ENCODE measurements at regions not wholly inside any gene's neighbourhood (a gene's known extent, or its start where the extent isn't known, plus 50 kb on each side); places are given as distances from the start of the nearest gene placed in this dataset.

GRCh38 chr1:80646053-80646452 lies 1154.7 kb upstream of the ADGRL2 start:
- H3K9me3 ChIP-seq (ENCODE audit: control insufficient read depth, low read length), result no peaks in the 10 kb centered on the region
- no peaks in the 10 kb centered on the region for H3K9me3 Mint-ChIP-seq
- no peaks in the 10 kb centered on the region for H3K36me3 Mint-ChIP-seq (ENCODE audit: low read depth)
- no peak for TF ChIP-seq CTCF (conservative IDR thresholded peaks at IDR 0.05)
- no peaks in the 10 kb centered on the region for H3K27me3 Mint-ChIP-seq (ENCODE audit: insufficient read depth)
- WGBS, 2 experiments (ENCODE audit: insufficient coverage in 1 of 2, insufficient read length in 1 of 2), result 69 to 100% methylated on average over 1 to 2 of the region's 2 CpGs
- no peak overlapping the region for H3K4me3 ChIP-seq (ENCODE audit: low read length)
- H3K4me3 Mint-ChIP-seq, result no peak overlapping the region
- no peaks in the 10 kb centered on the region for H3K4me1 ChIP-seq (ENCODE audit: control insufficient read depth, insufficient read depth, low read length)
- no peak for DNase-seq
- H3K27ac ChIP-seq (ENCODE audit: low read depth, low read length), result no peak overlapping the region
- no peaks in the 10 kb centered on the region for H3K4me1 Mint-ChIP-seq
- no peak overlapping the region for H3K27ac Mint-ChIP-seq
- H3K36me3 ChIP-seq (ENCODE audit: control insufficient read depth, insufficient read depth, low read length), result no peaks in the 10 kb centered on the region
- H3K27me3 ChIP-seq (ENCODE audit: control insufficient read depth, insufficient read depth, low read length, poor library complexity, severe bottlenecking), result no peaks in the 10 kb centered on the region
- H3K9ac ChIP-seq (ENCODE audit: extremely low read depth, low read length, poor library complexity, severe bottlenecking), result no peak overlapping the region

- DNase-seq, result no peak
- Histone ChIP-seq H3K36me3 (ENCODE audit: control insufficient read depth, insufficient read depth, low read length) (no peaks in the 10 kb centered on the region), H3K4me3 (ENCODE audit: low read length) (no peak overlapping the region), H3K27ac (ENCODE audit: low read depth, low read length) (no peak overlapping the region), H3K4me1 (ENCODE audit: control insufficient read depth, insufficient read depth, low read length) (no peaks in the 10 kb centered on the region), H3K27me3 (ENCODE audit: control insufficient read depth, insufficient read depth, low read length, poor library complexity, severe bottlenecking) (no peaks in the 10 kb centered on the region), H3K9me3 (ENCODE audit: control insufficient read depth, low read length) (no peaks in the 10 kb centered on the region), H3K9ac (ENCODE audit: extremely low read depth, low read length, poor library complexity, severe bottlenecking) (no peak overlapping the region)
- no peak for TF ChIP-seq CTCF (conservative IDR thresholded peaks at IDR 0.05)
- Mint-ChIP-seq H3K27me3 (ENCODE audit: insufficient read depth) (no peaks in the 10 kb centered on the region), H3K9me3 (no peaks in the 10 kb centered on the region), H3K4me1 (no peaks in the 10 kb centered on the region), H3K36me3 (ENCODE audit: low read depth) (no peaks in the 10 kb centered on the region), H3K27ac (no peak overlapping the region), H3K4me3 (no peak overlapping the region)
Measured at GRCh38 chr1:80645621-80646020, 1155.1 kb upstream of the ADGRL2 start.

GRCh38 chr1:80640978-80641377 lies 1159.8 kb upstream of the ADGRL2 start:
- Histone ChIP-seq H3K4me3 (ENCODE audit: low read length) (no peak overlapping the region), H3K9me3 (ENCODE audit: control insufficient read depth, low read length) (no peaks in the 10 kb centered on the region), H3K9ac (ENCODE audit: extremely low read depth, low read length, poor library complexity, severe bottlenecking) (no peak overlapping the region), H3K27ac (ENCODE audit: low read depth, low read length) (no peak overlapping the region), H3K27me3 (ENCODE audit: control insufficient read depth, insufficient read depth, low read length, poor library complexity, severe bottlenecking) (no peaks in the 10 kb centered on the region), H3K4me1 (ENCODE audit: control insufficient read depth, insufficient read depth, low read length) (no peaks in the 10 kb centered on the region), H3K36me3 (ENCODE audit: control insufficient read depth, insufficient read depth, low read length) (no peaks in the 10 kb centered on the region)
- no peak overlapping the region for H3K4me3 Mint-ChIP-seq
- TF ChIP-seq CTCF (conservative IDR thresholded peaks at IDR 0.05), result no peak
- no peaks in the 10 kb centered on the region for H3K36me3 Mint-ChIP-seq (ENCODE audit: low read depth)
- no peak for DNase-seq
- H3K27me3 Mint-ChIP-seq (ENCODE audit: insufficient read depth), result no peaks in the 10 kb centered on the region
- WGBS, 2 experiments (ENCODE audit: insufficient coverage in 1 of 2, insufficient read length in 1 of 2), result 60 to 80% methylated on average over 2 to 3 of the region's 3 CpGs
- H3K4me1 Mint-ChIP-seq, result peaks cover 2% of the 10 kb centered on the region
- H3K9me3 Mint-ChIP-seq, result peaks cover 4% of the 10 kb centered on the region
- no peak overlapping the region for H3K27ac Mint-ChIP-seq

Data from endodermal cell (in vitro differentiated cells).